Activated T-helper 1 cell treated with anti-CD3 and anti-CD28 coated beads, Interleukin-12 subunit alpha, Interleukin-12 subunit beta, Interleukin-2, Interleukin-4 antibody, amounts not matched to agents 30 ng/mL and 10 ng/mL and 1 ng/mL, durations not matched to agents 14 hours and 24 hours and 36 hours (primary cell): ENCODE measurements at regions not wholly inside any gene's neighbourhood (a gene's known extent, or its start where the extent isn't known, plus 50 kb on each side); places are given as distances from the start of the nearest gene placed in this dataset.
"Not testable (repeated sequence)": the region's sequence is repeated elsewhere in the genome, so short reads cannot be mapped to it uniquely, and the experiment has no call there.

Experiments
- DNase-seq: peaks from one replicate; pipeline ENCODE4 v3.0.0; 2021; ENCODE audit warnings: low spot score
- H3K27ac Mint-ChIP-seq: one replicate; pipeline ENCODE4 v1.8.0; 2021; ENCODE audit warnings: mild to moderate bottlenecking, mixed read lengths
- H3K27me3 Mint-ChIP-seq: one replicate; pipeline ENCODE4 v1.8.0; 2022; ENCODE audit warnings: mild to moderate bottlenecking, moderate library complexity, mixed read lengths; ENCODE audit not compliant: insufficient read depth
- H3K36me3 Mint-ChIP-seq: one replicate; pipeline ENCODE4 v1.8.0; 2021; ENCODE audit warnings: low read depth, mixed read lengths
- H3K4me1 Mint-ChIP-seq: one replicate; pipeline ENCODE4 v1.8.0; 2021; ENCODE audit warnings: low read depth, mixed read lengths
- H3K4me3 Mint-ChIP-seq: one replicate; pipeline ENCODE4 v1.8.0; 2021; ENCODE audit warnings: mild to moderate bottlenecking, moderate library complexity, mixed read lengths
- H3K9me3 Mint-ChIP-seq: one replicate; pipeline ENCODE4 v1.8.0; 2021; ENCODE audit warnings: mixed read lengths
- intact Hi-C: fragments of 100-400 bp; cut with micrococcal nuclease; formaldehyde crosslinking; loops from one replicate; pipeline ENCODE4 v1.15.1; 2024

GRCh38 chr12:47441490-47441889 lies 264.3 kb downstream of the RPAP3 start:
- no peaks in the 10 kb centered on the region for H3K4me1 Mint-ChIP-seq
- H3K4me3 Mint-ChIP-seq, result no peak overlapping the region
- H3K27me3 Mint-ChIP-seq, result no peaks in the 10 kb centered on the region
- H3K9me3 Mint-ChIP-seq, result peaks cover 56% of the 10 kb centered on the region
- intact Hi-C loops, result no loop called here
- H3K36me3 Mint-ChIP-seq, result peaks cover 1% of the 10 kb centered on the region
- H3K27ac Mint-ChIP-seq, result no peak overlapping the region
- DNase-seq, result no peak

GRCh38 chr12:47438175-47438574 lies 267.7 kb downstream of the RPAP3 start:
- H3K9me3 Mint-ChIP-seq, result peaks cover 54% of the 10 kb centered on the region
- H3K27ac Mint-ChIP-seq, result no peak overlapping the region
- H3K36me3 Mint-ChIP-seq, result no peaks in the 10 kb centered on the region
- no peaks in the 10 kb centered on the region for H3K4me1 Mint-ChIP-seq
- H3K27me3 Mint-ChIP-seq, result peaks cover 2% of the 10 kb centered on the region
- no peak for DNase-seq
- H3K4me3 Mint-ChIP-seq, result no peak overlapping the region
- intact Hi-C loops, result no loop called here

- Mint-ChIP-seq H3K36me3 (no peaks in the 10 kb centered on the region), H3K27me3 (peaks cover 2% of the 10 kb centered on the region), H3K27ac (no peak overlapping the region), H3K4me3 (no peak overlapping the region), H3K9me3 (peaks cover 53% of the 10 kb centered on the region), H3K4me1 (no peaks in the 10 kb centered on the region)
- DNase-seq, result no peak
- intact Hi-C loops, result no loop called here
Observed at GRCh38 chr12:47437570-47437969, 268.3 kb downstream of the RPAP3 start.

GRCh38 chr12:47433876-47434275 lies 272.0 kb downstream of the RPAP3 start:
- Mint-ChIP-seq H3K36me3 (no peaks in the 10 kb centered on the region), H3K27me3 (peaks cover 2% of the 10 kb centered on the region), H3K9me3 (peaks cover 39% of the 10 kb centered on the region), H3K4me3 (no peak overlapping the region), H3K4me1 (no peaks in the 10 kb centered on the region), H3K27ac (no peak overlapping the region)
- intact Hi-C loops, result no loop called here
- DNase-seq, result no peak

GRCh38 chr12:47426678-47427309 lies 279.0 kb downstream of the RPAP3 start:
- H3K27me3 Mint-ChIP-seq, DNase-seq, intact Hi-C loops, H3K4me1 Mint-ChIP-seq, H3K36me3 Mint-ChIP-seq, H3K9me3 Mint-ChIP-seq: not testable (repeated sequence)
- Mint-ChIP-seq H3K27ac (peak overlapping the region; percentile 52), H3K4me3 (peak overlapping the region; percentile 66)

GRCh38 chr12:47422611-47423010 lies 283.2 kb downstream of the RPAP3 start:
- no peaks in the 10 kb centered on the region for H3K27me3 Mint-ChIP-seq
- intact Hi-C loops, result no loop called here
- no peak for DNase-seq
- no peaks in the 10 kb centered on the region for H3K36me3 Mint-ChIP-seq
- H3K9me3 Mint-ChIP-seq, result peaks cover 8% of the 10 kb centered on the region
- H3K27ac Mint-ChIP-seq, result no peak overlapping the region
- peaks cover 21% of the 10 kb centered on the region for H3K4me1 Mint-ChIP-seq
- H3K4me3 Mint-ChIP-seq, result no peak overlapping the region

GRCh38 chr12:47419497-47419896 lies 286.3 kb downstream of the RPAP3 start:
- peaks cover 25% of the 10 kb centered on the region for H3K4me1 Mint-ChIP-seq
- intact Hi-C loops, result loop anchor here (1.0 to 5.0 kb wide), 3 partner anchors 63 to 268 kb away; no protein-coding TSS in a partner anchor
- H3K27ac Mint-ChIP-seq, result peak overlapping the region; percentile 28

GRCh38 chr12:47417955-47418354 lies 287.9 kb downstream of the RPAP3 start:
- H3K27ac Mint-ChIP-seq, result no peak overlapping the region
- no peaks in the 10 kb centered on the region for H3K27me3 Mint-ChIP-seq
- H3K9me3 Mint-ChIP-seq, result no peaks in the 10 kb centered on the region
- no peak for DNase-seq
- H3K4me1 Mint-ChIP-seq, result peaks cover 34% of the 10 kb centered on the region
- H3K36me3 Mint-ChIP-seq, result peaks cover 3% of the 10 kb centered on the region
- intact Hi-C loops, result loop anchor here (5.0 kb wide), 1 partner anchor 269 kb away; no protein-coding TSS in a partner anchor
- H3K4me3 Mint-ChIP-seq, result no peak overlapping the region

More at GRCh38 chr12:47419497-47419896, 286.3 kb downstream of the RPAP3 start:
- no peak for DNase-seq
- H3K36me3 Mint-ChIP-seq, result peaks cover 3% of the 10 kb centered on the region
- H3K27me3 Mint-ChIP-seq, result no peaks in the 10 kb centered on the region
- no peak overlapping the region for H3K4me3 Mint-ChIP-seq
- no peaks in the 10 kb centered on the region for H3K9me3 Mint-ChIP-seq

- DNase-seq, result no peak
- no peaks in the 10 kb centered on the region for H3K27me3 Mint-ChIP-seq
- H3K27ac Mint-ChIP-seq, result no peak overlapping the region
- intact Hi-C loops, result loop anchor here (5.0 kb wide), 1 partner anchor 270 kb away; no protein-coding TSS in a partner anchor
- H3K9me3 Mint-ChIP-seq, result no peaks in the 10 kb centered on the region
- peaks cover 3% of the 10 kb centered on the region for H3K36me3 Mint-ChIP-seq
- H3K4me1 Mint-ChIP-seq, result peaks cover 42% of the 10 kb centered on the region
- H3K4me3 Mint-ChIP-seq, result no peak overlapping the region
Observed at GRCh38 chr12:47417121-47417520, 288.7 kb downstream of the RPAP3 start.

GRCh38 chr12:47415054-47415453 lies 290.8 kb downstream of the RPAP3 start:
- no peaks in the 10 kb centered on the region for H3K9me3 Mint-ChIP-seq
- peak overlapping the region; percentile 67 for H3K27ac Mint-ChIP-seq
- peaks cover 49% of the 10 kb centered on the region for H3K4me1 Mint-ChIP-seq
- peaks cover 3% of the 10 kb centered on the region for H3K36me3 Mint-ChIP-seq
- no peak for DNase-seq
- intact Hi-C loops, result loop anchor here (2.0 to 5.0 kb wide), 2 partner anchors 14 to 272 kb away; no protein-coding TSS in a partner anchor
- H3K4me3 Mint-ChIP-seq, result no peak overlapping the region
- no peaks in the 10 kb centered on the region for H3K27me3 Mint-ChIP-seq

- H3K4me3 Mint-ChIP-seq, result no peak overlapping the region
- H3K4me1 Mint-ChIP-seq, result peaks cover 45% of the 10 kb centered on the region
- peaks cover 3% of the 10 kb centered on the region for H3K36me3 Mint-ChIP-seq
- peak overlapping the region; percentile 67 for H3K27ac Mint-ChIP-seq
- H3K9me3 Mint-ChIP-seq, result no peaks in the 10 kb centered on the region
- no peaks in the 10 kb centered on the region for H3K27me3 Mint-ChIP-seq
- no peak for DNase-seq
- intact Hi-C loops, result loop anchor here (2.0 to 5.0 kb wide), 2 partner anchors 14 to 382 kb away; no protein-coding TSS in a partner anchor
Observed at GRCh38 chr12:47414511-47414910, 291.3 kb downstream of the RPAP3 start.

- Mint-ChIP-seq H3K36me3 (peaks cover 3% of the 10 kb centered on the region), H3K4me3 (no peak overlapping the region), H3K9me3 (no peaks in the 10 kb centered on the region), H3K4me1 (peaks cover 46% of the 10 kb centered on the region), H3K27ac (peak overlapping the region; percentile 12), H3K27me3 (no peaks in the 10 kb centered on the region)
- intact Hi-C loops, result loop anchor here (2.0 to 5.0 kb wide), 2 partner anchors 13 to 382 kb away; no protein-coding TSS in a partner anchor
- no peak for DNase-seq
Observed at GRCh38 chr12:47413806-47414205, 292.0 kb downstream of the RPAP3 start.

GRCh38 chr12:47412601-47413236 lies 293.1 kb downstream of the RPAP3 start:
- Mint-ChIP-seq H3K27me3 (no peaks in the 10 kb centered on the region), H3K4me1 (peaks cover 53% of the 10 kb centered on the region), H3K36me3 (peaks cover 3% of the 10 kb centered on the region), H3K9me3 (no peaks in the 10 kb centered on the region), H3K4me3 (no peak overlapping the region), H3K27ac (no peak overlapping the region)
- intact Hi-C loops, result loop anchor here (5.0 kb wide), 1 partner anchor 380 kb away; no protein-coding TSS in a partner anchor
- no peak for DNase-seq
